ENCODE measurements at regions not wholly inside any gene's neighbourhood (a gene's known extent, or its start where the extent isn't known, plus 50 kb on each side); places are given as distances from the start of the nearest gene placed in this dataset.
A peak's percentile ranks its signal among the peaks of the same experiment; 100 is the strongest.

DNA sequence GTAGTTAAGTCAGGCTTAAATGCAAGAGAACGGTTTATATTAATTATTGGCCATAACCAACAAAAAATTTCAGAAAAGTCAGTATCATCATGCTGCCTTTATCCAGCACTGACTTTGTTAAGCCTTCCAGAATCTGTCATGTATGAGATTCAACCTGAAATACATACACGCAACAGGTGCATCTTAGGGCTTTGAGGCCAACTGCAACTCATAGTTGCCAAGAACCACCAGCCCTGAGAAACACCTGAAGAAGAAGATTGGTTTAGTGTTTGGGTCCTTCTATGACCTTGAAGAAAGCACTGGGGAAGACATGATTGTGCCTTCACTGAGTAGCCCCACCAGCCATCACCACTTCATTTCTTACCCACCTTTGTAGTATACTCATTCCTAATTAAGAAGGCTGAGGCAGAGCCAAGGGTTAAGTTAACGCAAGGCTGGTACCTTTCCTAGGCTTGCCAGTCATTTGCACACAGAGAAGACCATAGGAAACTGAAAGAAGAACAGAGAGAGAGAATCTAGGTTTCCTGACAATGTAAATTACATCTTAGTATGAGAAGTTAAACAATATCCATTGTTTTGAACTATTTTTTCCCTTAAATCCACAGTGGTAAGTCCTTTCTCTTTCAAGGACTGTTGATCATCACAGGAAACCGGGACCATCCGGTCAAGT is 200.1 kb upstream of the PRKCQ start:
- 81 to 82% methylated on average over 5 of the region's 5 CpGs for WGBS, 2 donors (ENCODE audit: low coverage in 1 of 2)
- Histone ChIP-seq H3K4me1 (no peaks in the 10 kb centered on the region), H3K27ac (peak overlapping the region in 1 of 4 donors; percentile 13), H3K36me3 (no peaks in the 10 kb centered on the region), H3K27me3 (peaks cover 3% of the 10 kb centered on the region), H3K4me3 (no peak overlapping the region), H3K9me3 (no peaks in the 10 kb centered on the region)
- no peak for DNase-seq
- TF ChIP-seq POLR2A (IDR thresholded peaks at IDR 0.05) = no peak
- no peak for TF ChIP-seq CTCF (IDR thresholded peaks at IDR 0.05)
- no peak for TF ChIP-seq EP300 (IDR thresholded peaks at IDR 0.05; ENCODE audit: low read depth)
- TF ChIP-seq POLR2AphosphoS5 (IDR thresholded peaks at IDR 0.05) = no peak
- in situ Hi-C loops (cut with MboI; ENCODE audit: low pct_ligation_motif_present in 1 of 4, low pct_unique_long_range_greater_than_20kb in 1 of 4, low sequenced_read_pairs in 3 of 4) = no loop called here
- intact Hi-C loops (cut with DNase I; ENCODE audit: low total_unique reads) = no loop called here

DNA sequence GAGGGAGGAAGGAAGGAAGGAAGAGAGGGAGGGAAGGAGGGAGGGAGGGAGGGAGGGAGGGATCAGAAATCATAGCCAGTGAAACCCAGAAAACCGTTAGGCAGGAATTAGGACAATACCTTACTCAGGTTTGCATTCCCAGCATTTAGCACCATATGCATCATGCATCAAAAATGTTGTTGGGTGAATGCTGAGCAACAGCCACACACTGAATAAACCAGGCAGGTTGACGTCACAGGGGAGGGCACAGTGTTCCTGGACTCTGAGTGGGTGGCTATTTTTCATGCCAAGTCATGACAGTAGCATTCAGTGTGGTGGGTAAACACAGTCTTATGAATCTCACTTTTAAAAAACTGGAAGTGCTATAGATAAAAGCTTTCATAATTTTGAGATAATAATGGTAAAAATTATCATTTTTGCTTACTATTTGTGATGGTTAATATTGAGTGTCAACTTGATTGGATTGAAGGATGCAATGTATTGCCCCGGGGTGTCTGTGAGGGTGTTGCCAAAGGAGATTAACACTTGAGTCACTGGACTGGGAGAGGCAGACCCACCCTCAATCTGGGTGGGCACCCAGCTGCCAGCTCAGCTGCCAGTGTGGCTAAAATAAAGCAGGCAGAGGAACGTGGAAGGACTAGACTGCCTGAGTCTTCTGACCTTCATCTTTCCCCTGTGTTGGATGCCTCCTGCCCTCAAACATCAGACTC is 199.1 kb upstream of the PRKCQ start:
- DNase-seq = no peak
- no peak for TF ChIP-seq CTCF (IDR thresholded peaks at IDR 0.05)
- TF ChIP-seq POLR2A (IDR thresholded peaks at IDR 0.05) = no peak
- no peak for TF ChIP-seq EP300 (IDR thresholded peaks at IDR 0.05; ENCODE audit: low read depth)
- TF ChIP-seq POLR2AphosphoS5 (IDR thresholded peaks at IDR 0.05) = no peak
- in situ Hi-C loops (cut with MboI; ENCODE audit: low pct_ligation_motif_present in 1 of 4, low pct_unique_long_range_greater_than_20kb in 1 of 4, low sequenced_read_pairs in 3 of 4) (no loop called here), intact Hi-C loops (cut with DNase I; ENCODE audit: low total_unique reads) (no loop called here)
- Histone ChIP-seq H3K27ac (no peak overlapping the region), H3K4me1 (no peaks in the 10 kb centered on the region), H3K27me3 (no peaks in the 10 kb centered on the region), H3K4me3 (no peak overlapping the region), H3K9me3 (no peaks in the 10 kb centered on the region), H3K36me3 (no peaks in the 10 kb centered on the region)
- 24 to 41% methylated on average over 2 to 4 of the region's 4 CpGs for WGBS, 2 donors (ENCODE audit: low coverage in 1 of 2)

DNA sequence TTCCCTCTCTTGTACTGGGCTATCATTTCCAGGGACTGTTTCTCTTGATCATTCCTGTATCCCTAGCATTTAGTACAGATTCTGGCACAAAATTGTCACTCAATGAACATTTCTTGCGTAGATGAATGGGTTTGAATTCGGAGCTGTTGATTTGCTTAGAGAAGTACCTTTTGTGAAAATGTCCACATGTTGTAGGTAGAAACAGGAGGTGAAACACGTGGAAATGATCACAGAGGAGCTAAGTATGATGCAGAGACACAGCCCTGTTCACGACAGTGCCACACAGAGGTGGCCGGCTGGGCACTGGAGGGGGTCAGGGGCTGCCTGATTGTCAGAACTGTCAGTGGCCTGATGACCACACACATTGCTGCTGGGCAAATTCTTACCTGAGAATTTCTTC is 196.1 kb upstream of the PRKCQ start:
- 54 to 72% methylated on average over 3 to 5 of the region's 5 CpGs for WGBS, 2 donors (ENCODE audit: low coverage in 1 of 2)

More for the DNA sequence above, 196.1 kb upstream of the PRKCQ start:
- no peak for DNase-seq
- Histone ChIP-seq H3K36me3 (no peaks in the 10 kb centered on the region), H3K27ac (no peak overlapping the region), H3K4me3 (no peak overlapping the region), H3K27me3 (no peaks in the 10 kb centered on the region), H3K4me1 (no peaks in the 10 kb centered on the region), H3K9me3 (no peaks in the 10 kb centered on the region)
- in situ Hi-C loops (cut with MboI; ENCODE audit: low pct_ligation_motif_present in 1 of 4, low pct_unique_long_range_greater_than_20kb in 1 of 4, low sequenced_read_pairs in 3 of 4) = no loop called here
- intact Hi-C loops (cut with DNase I; ENCODE audit: low total_unique reads) = no loop called here
- no peak for TF ChIP-seq EP300 (IDR thresholded peaks at IDR 0.05; ENCODE audit: low read depth)
- TF ChIP-seq POLR2A (IDR thresholded peaks at IDR 0.05) = no peak
- TF ChIP-seq POLR2AphosphoS5 (IDR thresholded peaks at IDR 0.05) = no peak
- TF ChIP-seq CTCF (IDR thresholded peaks at IDR 0.05) = no peak

Measured in transverse colon (tissue), 4 donors.